WI38 (cell line): ENCODE measurements at regions not wholly inside any gene's neighbourhood (a gene's known extent, or its start where the extent isn't known, plus 50 kb on each side); places are given as distances from the start of the nearest gene placed in this dataset.

Source experiments
- H3K4me3 ChIP-seq: 2 replicates; pipeline ENCODE4 v1.5.1; 2011; ENCODE audit warnings: low read depth, mild to moderate bottlenecking, control low read depth, low read length
- TF ChIP-seq, protein P1 (sequence below): IDR thresholded peaks from 2 replicates; pipeline ENCODE4 v1.5.1; 2012; ENCODE audit warnings: low read depth, mild to moderate bottlenecking, control low read depth, low read length

DNA sequence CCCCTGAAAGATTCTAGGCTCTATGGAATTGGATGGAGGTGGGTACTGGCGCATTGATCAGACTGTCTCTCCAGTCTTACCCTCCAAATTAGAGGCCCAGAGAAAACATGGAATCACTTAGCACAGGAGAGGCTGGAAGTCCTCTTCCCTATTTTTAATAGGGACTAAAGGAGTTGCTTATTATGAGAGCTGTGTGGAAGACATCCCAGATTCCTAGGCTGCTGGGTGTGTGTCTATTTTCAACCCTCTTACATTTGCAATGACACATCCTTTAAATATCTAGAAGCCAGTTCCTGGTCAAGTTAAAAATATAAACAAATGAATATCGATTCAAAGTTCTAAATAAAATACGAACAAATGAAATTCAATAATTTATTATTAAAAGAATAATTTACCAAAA, 58.3 kb upstream of the ARID2 start:
- H3K4me3 ChIP-seq, result no peak overlapping the region
- TF ChIP-seq, protein P1, sequence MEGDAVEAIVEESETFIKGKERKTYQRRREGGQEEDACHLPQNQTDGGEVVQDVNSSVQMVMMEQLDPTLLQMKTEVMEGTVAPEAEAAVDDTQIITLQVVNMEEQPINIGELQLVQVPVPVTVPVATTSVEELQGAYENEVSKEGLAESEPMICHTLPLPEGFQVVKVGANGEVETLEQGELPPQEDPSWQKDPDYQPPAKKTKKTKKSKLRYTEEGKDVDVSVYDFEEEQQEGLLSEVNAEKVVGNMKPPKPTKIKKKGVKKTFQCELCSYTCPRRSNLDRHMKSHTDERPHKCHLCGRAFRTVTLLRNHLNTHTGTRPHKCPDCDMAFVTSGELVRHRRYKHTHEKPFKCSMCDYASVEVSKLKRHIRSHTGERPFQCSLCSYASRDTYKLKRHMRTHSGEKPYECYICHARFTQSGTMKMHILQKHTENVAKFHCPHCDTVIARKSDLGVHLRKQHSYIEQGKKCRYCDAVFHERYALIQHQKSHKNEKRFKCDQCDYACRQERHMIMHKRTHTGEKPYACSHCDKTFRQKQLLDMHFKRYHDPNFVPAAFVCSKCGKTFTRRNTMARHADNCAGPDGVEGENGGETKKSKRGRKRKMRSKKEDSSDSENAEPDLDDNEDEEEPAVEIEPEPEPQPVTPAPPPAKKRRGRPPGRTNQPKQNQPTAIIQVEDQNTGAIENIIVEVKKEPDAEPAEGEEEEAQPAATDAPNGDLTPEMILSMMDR, result no peak

DNA sequence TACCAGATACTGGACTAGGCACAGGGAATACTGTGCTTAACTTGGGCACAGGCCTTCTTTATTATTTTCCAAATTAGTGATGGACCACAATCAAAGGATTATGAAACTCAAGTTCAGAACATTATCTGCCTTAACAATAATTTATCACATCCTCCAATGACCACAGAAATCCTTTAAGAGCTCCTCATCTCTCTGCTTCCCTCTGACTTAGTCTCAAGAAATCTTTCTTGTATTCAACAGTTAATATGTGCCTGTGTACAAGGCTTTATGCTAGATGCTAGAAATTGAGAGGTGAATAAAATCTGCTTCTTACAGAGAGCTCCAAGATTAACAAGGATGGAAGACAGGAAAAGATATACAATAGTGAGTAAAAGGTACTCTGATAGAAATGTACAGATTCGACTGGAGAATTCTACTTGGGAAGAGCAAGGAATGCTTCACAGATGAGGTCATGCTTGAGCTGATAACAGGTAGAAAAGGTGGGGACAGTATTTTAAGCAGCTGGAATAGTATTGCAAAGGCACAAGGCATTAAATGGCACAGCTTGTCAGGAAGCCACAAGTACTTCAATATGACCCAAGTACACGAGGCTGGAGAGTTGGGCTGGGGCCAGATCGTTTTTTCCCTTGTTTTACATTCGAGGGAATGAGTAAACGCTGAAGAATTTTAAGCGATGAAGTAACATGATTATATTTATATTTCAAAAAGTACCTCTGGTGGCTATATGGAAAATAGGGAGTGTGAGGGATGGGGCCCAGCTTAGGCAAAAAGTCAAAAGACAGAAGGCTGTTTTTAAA, 55.1 kb upstream of the ARID2 start:
- no peak overlapping the region for H3K4me3 ChIP-seq
- TF ChIP-seq, protein P1, result no peak

DNA sequence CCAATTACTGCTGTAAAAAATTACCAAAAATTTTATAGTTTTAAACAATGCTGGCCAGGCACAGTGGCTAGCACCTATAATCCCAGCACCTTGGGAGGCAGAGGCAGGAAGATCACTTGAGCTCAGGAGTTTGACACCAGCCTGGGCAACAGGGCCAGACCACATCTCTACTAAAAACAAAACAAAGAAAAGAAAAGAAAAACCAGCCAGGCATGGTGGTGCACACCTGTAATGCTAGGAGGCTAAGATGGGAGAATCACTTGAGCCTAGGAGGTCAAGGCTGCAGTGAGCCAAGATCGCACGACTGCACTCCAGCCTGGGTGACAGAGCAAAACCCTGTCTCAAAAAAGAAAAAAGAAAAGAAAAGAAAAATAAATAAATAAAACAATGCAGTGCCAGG, 54.0 kb upstream of the ARID2 start:
- TF ChIP-seq, protein P1, result no peak
- H3K4me3 ChIP-seq, result no peak overlapping the region
